Peyer's patch (tissue), 4 donors: ENCODE measurements at regions not wholly inside any gene's neighbourhood (a gene's known extent, or its start where the extent isn't known, plus 50 kb on each side); places are given as distances from the start of the nearest gene placed in this dataset.

Experiments
- CTCF ChIP-seq, 6 experiments: fragments of 450-650 bp in 4 of 6; fragments of 200-600 bp in 2 of 6; sonication (generic) in 1 of 6; IDR thresholded peaks; one replicate each; pipeline ENCODE4 v1.5.1; 2017 to 2019; ENCODE audit warnings: antibody characterized with exemption in 6 of 6, mild to moderate bottlenecking in 3 of 6, moderate library complexity in 1 of 6
- POLR2A ChIP-seq, 2 donors: fragments of 450-650 bp; IDR thresholded peaks; one replicate each; pipeline ENCODE4 v1.5.1; 2017; ENCODE audit warnings: antibody characterized with exemption in 2 of 2, mild to moderate bottlenecking in 2 of 2, moderate library complexity in 2 of 2

GRCh38 chr12:130090542-130090941 lies 71.7 kb upstream of the FZD10 start:
- TF ChIP-seq POLR2A (IDR thresholded peaks at IDR 0.05) (no peak), CTCF (IDR thresholded peaks at IDR 0.05) (no peak)
